Fibroblast of skin of right quadriceps (primary cell): ENCODE measurements at regions not wholly inside any gene's neighbourhood (a gene's known extent, or its start where the extent isn't known, plus 50 kb on each side); places are given as distances from the start of the nearest gene placed in this dataset.

Source experiments
- DNase-seq: peaks from one replicate; pipeline ENCODE4 v3.0.0-alpha.2; 2013

GRCh38 chr22:27523711-27524110 lies 277.8 kb downstream of the MN1 start:
- no peak for DNase-seq

GRCh38 chr22:27525711-27526110 lies 275.8 kb downstream of the MN1 start:
- DNase-seq, result no peak

DNA sequence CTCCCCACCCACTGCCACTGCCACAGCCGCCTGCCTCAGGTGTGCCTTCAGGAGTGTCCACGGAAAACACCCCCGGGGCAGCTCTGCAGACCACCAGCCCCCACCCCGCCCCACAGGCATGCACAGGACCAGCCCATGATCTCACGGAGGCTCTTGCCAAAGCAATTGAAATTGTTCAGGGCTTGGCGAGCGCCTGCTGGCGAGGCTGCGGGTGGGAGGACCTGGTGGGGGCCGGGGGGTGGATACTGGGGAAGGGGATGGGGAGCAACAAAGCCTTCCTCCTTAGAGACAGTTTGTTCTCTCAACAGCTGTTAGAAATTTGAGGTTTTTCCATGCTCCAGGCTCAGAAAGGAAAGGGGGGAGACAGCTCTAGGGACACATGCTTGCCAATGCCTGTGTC lies 274.7 kb downstream of the MN1 start:
- no peak for DNase-seq

GRCh38 chr22:27531782-27532530 lies 269.6 kb downstream of the MN1 start:
- DNase-seq, result peak; percentile 86

DNA sequence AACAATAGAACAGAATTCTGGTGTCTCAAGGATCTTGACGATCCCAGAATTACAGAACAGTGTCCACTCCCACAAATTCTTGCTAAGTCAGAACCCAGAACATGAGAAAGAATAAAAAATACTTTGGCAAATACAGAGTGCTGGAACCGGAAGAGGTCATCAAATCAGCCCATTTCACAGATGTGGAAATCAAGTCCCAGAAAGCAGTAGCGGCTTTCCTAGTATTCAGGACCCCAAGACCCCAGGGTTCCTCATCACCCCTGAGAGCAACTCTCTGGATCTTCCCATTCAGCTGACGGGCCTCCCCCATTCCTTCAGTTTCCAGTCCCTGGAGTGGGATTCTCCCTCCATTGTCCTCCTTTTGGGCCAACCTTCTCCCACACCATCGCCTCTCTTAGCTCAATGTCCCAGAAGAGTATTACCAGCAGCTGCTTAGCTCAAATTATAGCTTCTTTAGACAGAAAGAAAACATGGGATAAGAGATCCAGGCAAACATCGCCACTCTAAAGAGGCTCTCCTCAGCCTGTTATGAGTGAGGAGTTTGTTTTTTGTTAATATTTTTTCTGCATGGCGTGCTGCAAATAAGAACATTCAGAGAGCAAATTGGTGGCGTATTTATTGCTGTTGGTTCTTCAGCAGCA lies 268.3 kb downstream of the MN1 start:
- DNase-seq, result no peak

- DNase-seq, result peak; percentile 96
These were observed 266.8 kb downstream of the MN1 start for GRCh38 chr22:27534720-27535125.

DNA sequence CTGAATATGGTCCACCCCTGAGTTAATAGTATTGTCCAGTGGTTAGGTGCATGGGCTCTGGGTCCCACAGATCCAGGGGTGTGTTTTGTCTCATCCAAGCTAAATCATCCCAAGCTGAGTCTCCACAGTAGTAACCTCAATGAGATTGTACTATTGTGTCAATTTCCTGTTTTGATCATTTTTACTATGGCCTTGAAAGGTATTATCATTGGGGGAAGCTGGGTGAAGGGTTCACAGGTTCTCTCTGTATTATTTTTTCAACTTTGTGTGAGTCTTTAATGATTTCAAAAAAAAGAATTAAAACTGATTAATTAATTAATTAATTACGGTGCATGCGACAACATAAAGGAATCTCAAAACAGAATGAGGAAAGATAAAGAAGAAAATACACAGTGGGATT lies 266.1 kb downstream of the MN1 start:
- no peak for DNase-seq

DNA sequence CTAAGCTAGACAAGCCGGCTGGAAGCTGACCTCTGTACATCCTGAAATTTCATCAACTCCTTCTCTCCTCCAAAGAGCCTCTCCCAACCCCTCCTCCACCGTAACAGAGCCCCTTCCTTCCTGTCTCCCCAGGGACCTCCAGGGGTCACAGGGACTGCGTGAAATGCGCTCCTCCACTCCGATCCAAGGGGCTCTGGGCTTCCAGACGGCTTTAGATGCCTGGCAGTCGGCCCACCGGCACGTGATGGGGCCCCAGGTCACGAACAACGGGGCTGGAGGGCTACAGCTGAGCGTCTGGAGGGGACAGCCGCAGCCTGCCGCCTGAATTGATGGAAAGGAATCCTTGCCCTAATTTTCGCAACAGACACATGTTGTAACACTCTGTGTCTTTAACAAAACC lies 264.1 kb downstream of the MN1 start:
- DNase-seq, result peak; percentile 41

DNA sequence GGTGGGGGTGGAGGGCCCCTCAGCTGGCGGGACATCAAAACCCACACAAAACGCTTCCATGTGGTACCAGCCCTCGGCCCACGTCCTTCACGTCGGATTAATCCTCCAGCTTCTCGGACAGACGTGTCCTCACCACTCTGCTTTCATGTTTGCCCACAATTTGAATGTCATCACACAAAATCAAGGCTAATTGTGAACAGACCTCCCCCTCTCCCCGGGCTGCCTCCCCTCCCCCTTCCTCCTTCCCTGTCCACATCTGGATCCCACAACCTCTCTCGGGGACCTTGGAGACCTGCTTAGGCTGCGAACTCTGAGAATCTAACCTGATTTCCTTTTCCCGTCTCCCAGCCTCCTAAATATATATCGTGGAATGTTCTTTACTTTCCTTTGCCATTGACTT lies 262.9 kb downstream of the MN1 start:
- peak; percentile 18 for DNase-seq

DNA sequence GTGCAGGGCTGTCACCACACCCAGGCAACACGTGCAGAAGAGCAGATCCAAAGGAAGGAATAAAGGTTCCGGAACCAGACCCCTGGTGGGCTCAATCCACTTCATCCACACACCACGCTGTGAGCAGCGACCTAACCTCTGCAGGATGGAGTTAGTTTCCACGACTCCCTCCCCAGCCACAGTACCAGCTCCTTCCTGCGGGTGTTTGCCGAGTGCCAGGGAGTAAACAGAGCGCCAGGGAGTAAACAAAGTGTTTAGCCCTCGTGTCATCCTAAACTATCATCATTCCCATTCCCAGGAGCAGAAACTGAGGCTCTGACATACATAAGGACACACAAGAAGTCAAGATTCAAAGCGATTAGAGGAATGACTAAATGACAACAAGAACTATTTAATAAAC lies 261.3 kb downstream of the MN1 start:
- no peak for DNase-seq

DNA sequence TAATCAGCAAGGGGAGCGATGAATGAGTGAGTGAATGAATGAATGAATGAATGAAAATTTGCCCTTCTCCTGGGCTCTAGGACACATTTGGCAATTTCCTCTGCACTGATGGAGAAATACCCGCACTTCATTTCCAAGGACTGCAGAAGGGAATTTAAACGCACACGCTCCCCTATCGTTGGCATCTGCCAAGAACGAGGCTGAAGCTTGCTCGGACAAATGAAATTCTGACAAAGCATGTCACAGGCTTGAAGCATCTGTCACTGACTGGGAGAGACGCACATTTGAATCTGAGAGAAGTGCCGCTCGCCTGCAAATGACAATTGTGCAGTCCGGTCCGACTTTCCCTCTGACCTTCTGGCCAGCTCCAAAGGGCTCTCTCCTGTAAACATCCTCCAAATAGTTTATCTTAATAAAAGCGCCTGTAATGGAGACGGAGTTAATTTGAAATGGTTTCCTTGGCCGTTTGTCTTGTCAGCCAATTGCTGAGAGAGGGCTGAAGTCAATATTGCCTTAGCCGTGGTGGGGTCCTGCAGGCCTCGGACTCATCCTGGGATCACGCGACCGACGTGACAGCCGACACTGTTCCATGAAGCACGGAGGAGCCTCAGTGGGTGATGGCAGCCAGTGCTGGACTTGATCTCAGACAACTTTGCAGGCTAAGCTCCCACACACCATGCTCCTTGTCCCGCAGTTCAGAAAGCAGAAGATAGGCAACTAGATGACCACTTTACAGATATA lies 260.7 kb downstream of the MN1 start:
- no peak for DNase-seq

- no peak for DNase-seq
These were observed 259.7 kb downstream of the MN1 start for GRCh38 chr22:27541836-27542235.

DNA sequence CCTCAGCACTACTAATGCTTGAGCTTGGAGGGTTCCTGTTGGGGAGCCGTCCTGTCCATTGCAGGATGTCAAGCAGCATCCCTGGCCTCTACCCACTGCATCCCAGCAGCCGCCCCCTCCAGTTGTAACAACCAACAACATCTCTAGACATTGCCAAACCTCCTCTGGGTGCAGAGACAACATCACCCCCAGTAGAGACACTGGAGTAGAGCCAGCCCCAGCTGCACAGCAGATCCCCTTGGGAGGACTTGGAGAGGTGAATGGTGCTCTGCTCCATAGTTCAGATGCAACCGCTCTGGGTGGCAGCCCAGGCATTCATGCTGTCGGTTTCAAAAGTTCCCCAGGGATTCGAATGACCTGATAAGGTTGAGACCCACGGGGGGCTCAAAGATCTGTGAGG lies 259.0 kb downstream of the MN1 start:
- no peak for DNase-seq

GRCh38 chr22:27543460-27543859 lies 258.1 kb downstream of the MN1 start:
- DNase-seq, result no peak

- DNase-seq, result no peak
These were observed 256.5 kb downstream of the MN1 start for GRCh38 chr22:27545085-27545484.

DNA sequence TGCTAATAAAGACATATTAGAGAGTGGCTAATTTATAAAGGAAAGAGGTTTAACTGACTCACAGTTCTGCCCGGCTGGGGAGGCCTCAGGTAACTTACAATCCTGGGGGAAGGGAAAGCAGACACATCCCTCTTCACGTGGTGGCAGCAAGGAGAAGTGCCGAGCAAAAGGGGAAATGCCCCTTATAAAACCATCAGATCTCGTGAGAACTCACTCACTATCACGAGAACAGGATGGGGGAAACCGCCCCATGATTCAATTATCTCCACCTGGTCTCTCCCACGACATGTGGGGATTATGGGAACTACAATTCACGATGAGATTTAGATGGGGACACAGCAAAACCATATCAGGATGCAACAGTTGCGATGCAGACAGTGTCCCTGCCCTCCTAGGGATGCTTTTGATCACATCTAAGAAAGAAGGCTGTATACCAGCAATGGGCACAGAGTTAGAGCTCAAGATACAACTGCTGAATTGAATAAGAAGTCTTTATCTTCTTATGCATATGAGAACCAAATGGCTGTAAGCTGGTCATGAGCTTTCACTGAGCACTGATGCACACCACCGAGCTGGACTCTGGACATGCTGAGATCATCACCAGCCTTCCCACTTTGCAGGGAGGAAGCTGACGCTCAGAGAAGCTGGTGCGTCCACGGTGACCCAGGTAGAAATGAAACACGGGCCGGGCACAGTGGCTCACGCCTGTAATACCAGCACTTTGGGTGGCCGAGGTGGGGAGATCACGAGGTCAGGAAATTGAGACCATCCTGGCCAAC lies 255.2 kb downstream of the MN1 start:
- no peak for DNase-seq

DNA sequence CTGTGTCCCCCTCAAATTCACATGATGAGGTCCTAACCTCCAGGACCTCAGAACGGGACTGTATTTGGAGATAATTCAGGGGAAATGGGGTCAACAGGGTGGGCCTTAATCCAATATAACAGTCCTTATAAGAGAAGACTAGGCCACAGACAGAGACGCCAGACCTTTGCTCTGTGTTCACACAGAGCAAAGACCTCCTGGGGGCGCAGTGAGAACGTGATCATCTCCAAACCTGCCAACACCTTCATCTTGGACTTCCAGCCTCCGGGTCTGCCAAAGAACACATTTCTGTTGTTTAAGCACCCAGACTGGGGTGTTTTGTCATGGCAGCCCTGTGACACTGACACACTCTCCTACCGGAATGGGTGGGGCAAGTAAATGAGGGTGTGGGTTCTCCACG lies 250.2 kb downstream of the MN1 start:
- DNase-seq, result no peak

GRCh38 chr22:27552176-27552575 lies 249.4 kb downstream of the MN1 start:
- DNase-seq, result no peak

GRCh38 chr22:27552863-27553262 lies 248.7 kb downstream of the MN1 start:
- DNase-seq, result no peak

DNA sequence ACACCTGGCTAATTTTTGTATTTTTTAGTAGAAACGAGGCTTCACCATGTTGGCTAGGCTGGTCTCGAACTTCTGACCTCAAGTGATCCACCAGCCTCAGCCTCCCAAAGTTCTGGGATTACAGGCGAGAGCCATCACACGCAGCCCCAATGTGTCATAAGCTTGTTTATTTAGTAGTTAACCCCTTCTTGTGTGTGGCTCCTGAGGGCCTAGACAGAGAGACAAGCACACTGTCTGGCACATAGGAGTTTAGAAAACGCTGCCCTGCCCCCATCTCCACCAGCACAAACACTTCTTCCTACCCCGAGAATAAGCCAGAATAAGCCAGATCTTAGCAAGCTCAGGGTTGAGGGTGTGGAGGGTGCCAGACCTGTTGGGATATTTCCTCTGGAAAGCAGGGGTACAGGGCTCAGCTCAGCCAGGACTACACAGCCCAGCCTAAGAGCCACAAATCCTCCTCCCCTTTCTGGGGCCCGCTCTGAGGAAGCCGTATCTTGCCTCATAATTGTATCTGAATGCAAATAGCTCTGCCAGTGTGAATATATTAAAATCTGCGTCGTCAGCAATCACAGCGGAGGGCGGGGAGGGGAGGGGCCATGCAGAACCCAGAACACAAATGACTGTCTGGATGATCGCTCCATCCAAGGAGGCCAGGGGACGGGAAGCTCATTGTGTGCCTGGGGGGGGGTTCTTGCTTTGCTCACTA lies 247.3 kb downstream of the MN1 start:
- peak; percentile 76 for DNase-seq

DNA sequence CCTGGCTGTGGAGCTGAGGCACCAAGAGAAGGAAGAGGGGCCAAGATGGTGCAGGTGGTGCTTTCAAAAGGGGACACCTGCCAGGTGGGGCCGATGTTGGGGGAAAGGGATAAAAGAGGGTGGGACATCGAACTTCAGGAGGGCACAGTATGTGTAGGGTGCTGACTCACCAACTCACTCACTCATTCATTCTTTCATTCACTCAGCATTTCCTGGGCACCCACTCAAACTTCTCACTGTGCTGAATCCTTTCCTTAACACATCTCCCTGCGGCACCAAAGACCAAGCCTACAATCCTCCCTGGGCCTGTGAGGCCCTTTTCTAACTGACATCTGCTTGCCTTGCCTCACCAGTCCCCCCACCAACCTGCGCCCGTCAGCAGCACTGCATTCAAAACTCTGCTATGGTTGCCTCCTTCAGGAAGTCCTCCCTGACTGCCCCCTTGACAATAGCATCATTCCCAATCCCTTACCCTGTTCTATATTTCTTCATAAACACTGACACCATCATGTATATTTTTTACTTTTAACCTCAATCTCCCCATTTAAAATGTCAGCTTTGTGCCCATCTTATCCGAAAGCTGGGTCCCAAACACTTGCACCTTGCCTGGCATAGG lies 246.6 kb downstream of the MN1 start:
- DNase-seq, result no peak

DNA sequence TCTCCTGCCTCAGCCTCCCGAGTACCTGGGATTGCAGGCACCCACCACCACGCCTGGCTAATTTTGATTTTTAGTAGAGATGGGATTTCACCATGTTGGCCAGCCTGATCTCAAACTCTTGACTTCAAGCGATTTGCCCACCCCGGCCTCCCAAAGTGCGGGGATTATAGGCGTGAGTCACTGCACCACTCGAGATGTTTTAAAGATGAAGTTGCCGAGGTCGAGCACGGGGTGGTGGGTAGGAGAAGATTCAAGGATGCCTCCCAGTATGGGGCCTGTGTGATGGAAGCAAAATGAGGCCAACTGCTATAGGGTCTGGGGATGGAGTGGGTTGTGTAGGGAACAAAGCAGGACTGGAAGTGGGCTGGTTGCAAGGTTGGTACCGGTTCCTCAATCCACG lies 245.2 kb downstream of the MN1 start:
- no peak for DNase-seq
